ENCODE measurements at regions not wholly inside any gene's neighbourhood (a gene's known extent, or its start where the extent isn't known, plus 50 kb on each side); places are given as distances from the start of the nearest gene placed in this dataset.

DNA sequence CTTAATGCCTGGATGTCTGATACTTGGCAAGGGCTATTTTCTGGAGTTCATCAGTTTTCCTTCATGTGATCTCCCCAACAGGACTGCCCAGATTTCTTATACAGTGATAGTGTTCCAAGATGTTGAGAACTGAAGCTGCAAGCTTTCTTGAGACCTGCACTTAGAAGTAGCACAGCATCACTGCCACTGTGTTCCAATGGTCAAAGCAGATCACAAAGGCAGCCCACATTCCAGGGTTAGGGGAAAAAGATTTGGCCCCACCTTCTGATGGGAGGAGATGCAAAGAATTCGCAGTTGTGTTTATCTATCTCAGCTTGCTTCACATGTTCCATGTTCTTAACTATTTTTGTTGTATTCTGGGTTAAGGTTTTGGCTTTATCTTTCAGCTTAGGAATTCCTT, 78.2 kb downstream of the GPX5 start:
- H3K9me2 ChIP-seq (replicated peaks; ENCODE audit: insufficient read depth): no peaks in the 10 kb centered on the region
- no peaks in the 10 kb centered on the region for H4K20me1 ChIP-seq (ENCODE audit: insufficient read depth, poor library complexity, severe bottlenecking)
- H3K4me1 ChIP-seq (ENCODE audit: insufficient read depth): peaks cover 4% of the 10 kb centered on the region
- H3K36me3 ChIP-seq (replicated peaks; ENCODE audit: insufficient read depth, low read depth): no peaks in the 10 kb centered on the region
- H2AFZ ChIP-seq: no peak overlapping the region
- H3K27me3 ChIP-seq: no peaks in the 10 kb centered on the region
- H3K27ac ChIP-seq: no peak overlapping the region
- TF ChIP-seq EZH2phosphoT487 (IDR thresholded peaks at IDR 0.05; ENCODE audit: low read depth, severe bottlenecking, unreplicated experiment) (no peak), EZH2 (IDR thresholded peaks at IDR 0.05; ENCODE audit: borderline replicate concordance) (no peak)
- TF ChIP-seq, protein P1, sequence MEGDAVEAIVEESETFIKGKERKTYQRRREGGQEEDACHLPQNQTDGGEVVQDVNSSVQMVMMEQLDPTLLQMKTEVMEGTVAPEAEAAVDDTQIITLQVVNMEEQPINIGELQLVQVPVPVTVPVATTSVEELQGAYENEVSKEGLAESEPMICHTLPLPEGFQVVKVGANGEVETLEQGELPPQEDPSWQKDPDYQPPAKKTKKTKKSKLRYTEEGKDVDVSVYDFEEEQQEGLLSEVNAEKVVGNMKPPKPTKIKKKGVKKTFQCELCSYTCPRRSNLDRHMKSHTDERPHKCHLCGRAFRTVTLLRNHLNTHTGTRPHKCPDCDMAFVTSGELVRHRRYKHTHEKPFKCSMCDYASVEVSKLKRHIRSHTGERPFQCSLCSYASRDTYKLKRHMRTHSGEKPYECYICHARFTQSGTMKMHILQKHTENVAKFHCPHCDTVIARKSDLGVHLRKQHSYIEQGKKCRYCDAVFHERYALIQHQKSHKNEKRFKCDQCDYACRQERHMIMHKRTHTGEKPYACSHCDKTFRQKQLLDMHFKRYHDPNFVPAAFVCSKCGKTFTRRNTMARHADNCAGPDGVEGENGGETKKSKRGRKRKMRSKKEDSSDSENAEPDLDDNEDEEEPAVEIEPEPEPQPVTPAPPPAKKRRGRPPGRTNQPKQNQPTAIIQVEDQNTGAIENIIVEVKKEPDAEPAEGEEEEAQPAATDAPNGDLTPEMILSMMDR (IDR thresholded peaks at IDR 0.05; ENCODE audit: poor library complexity): no peak
- 55% methylated on average over 1 of the region's 1 CpG for WGBS (ENCODE audit: low lambda C conversion rate, missing lambda C conversion rate)
- H3K4me2 ChIP-seq: no peak overlapping the region
- H3K9me3 ChIP-seq (ENCODE audit: low read depth): no peaks in the 10 kb centered on the region
- no peak for DNase-seq (ENCODE audit: low spot score)
- no peaks in the 10 kb centered on the region for H3K79me2 ChIP-seq
- H3K4me3 ChIP-seq: no peak overlapping the region

DNA sequence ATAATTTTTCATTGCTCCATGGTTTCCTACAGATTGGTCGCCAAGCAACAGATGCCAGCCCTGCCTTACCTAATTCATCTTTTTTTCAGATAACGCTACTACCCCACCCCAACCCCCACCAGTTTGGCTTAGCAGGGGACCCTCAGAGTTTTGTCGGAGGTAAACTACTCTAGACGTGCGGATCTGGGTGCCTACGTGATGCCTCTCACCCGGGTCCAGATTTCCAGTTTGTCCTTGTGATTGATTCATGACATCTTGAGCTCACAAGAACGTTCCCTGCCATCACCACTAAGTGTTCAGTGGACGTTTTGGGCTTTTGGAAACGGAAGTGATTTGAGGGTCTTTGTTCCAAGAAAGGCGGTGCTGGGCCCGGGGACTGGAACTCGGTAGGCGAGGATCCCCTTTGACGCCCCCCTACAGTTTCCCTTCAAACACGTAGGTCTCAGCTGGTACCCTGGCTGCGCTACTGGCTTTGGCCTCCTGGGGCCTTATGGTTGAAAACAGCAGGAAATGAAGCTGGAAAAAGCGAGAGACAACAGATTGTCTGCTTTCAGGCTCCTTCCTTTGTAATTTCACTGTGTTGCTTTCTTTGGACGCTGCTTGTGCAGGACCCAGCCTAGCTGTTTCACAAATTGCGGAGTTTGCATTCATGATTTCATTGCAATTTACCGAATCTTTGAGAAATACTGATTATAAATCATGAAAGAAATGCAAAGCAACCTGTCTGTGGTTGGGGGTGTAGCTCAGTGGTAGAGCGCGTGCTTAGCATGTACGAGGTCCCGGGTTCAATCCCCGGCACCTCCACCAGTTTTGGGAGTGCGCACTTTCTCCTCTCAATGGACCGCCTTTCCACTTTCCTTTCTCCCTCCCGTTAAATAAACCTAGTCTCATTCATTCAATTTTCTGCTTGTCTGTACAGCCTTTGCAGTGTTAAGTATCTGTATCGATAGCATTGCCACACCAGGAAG, 81.0 kb downstream of the GPX5 start:
- DNase-seq (ENCODE audit: low spot score): peak; percentile 83
- Histone ChIP-seq H3K4me1 (ENCODE audit: insufficient read depth) (peaks cover 4% of the 10 kb centered on the region), H3K27ac (peak overlapping the region; percentile 74), H3K27me3 (no peaks in the 10 kb centered on the region), H4K20me1 (ENCODE audit: insufficient read depth, poor library complexity, severe bottlenecking) (no peaks in the 10 kb centered on the region), H3K9me2 (replicated peaks; ENCODE audit: insufficient read depth) (no peaks in the 10 kb centered on the region), H3K79me2 (no peaks in the 10 kb centered on the region), H2AFZ (peak overlapping the region; percentile 75), H3K9me3 (ENCODE audit: low read depth) (no peaks in the 10 kb centered on the region), H3K36me3 (replicated peaks; ENCODE audit: insufficient read depth, low read depth) (no peaks in the 10 kb centered on the region), H3K4me2 (peak overlapping the region; percentile 72), H3K4me3 (peak overlapping the region; percentile 54)
- TF ChIP-seq, protein P1 (IDR thresholded peaks at IDR 0.05; ENCODE audit: poor library complexity): peak; percentile 44
- no peak for TF ChIP-seq EZH2 (IDR thresholded peaks at IDR 0.05; ENCODE audit: borderline replicate concordance)
- 18% methylated on average over 30 of the region's 30 CpGs for WGBS (ENCODE audit: low lambda C conversion rate, missing lambda C conversion rate)

DNA sequence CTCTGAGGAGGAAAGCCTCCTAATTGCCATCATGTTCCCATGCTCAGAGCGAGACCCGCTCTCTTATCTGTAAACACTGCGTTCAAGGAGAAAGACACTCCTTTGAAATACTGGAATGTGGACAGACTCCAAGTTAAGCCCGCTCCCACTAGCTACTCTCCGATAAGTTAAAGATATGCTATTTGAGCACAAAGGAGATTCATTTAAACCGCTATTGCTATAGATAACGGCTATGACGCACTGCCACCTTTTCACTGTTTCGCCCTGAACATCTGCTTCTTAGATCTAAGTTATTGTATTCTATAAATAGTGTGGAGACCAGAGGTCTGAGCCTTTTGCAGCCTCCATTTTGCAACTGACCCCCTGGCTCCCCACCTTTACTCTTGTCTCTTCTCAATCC, 82.3 kb downstream of the GPX5 start:
- Histone ChIP-seq H3K27me3 (no peaks in the 10 kb centered on the region), H3K36me3 (replicated peaks; ENCODE audit: insufficient read depth, low read depth) (no peaks in the 10 kb centered on the region), H3K9me2 (replicated peaks; ENCODE audit: insufficient read depth) (no peaks in the 10 kb centered on the region), H3K4me3 (no peak overlapping the region), H3K4me1 (ENCODE audit: insufficient read depth) (peaks cover 4% of the 10 kb centered on the region), H3K9me3 (ENCODE audit: low read depth) (no peaks in the 10 kb centered on the region), H4K20me1 (ENCODE audit: insufficient read depth, poor library complexity, severe bottlenecking) (no peaks in the 10 kb centered on the region), H3K4me2 (peak overlapping the region; percentile 72), H3K27ac (no peak overlapping the region), H2AFZ (no peak overlapping the region), H3K79me2 (no peaks in the 10 kb centered on the region)
- TF ChIP-seq, protein P1 (IDR thresholded peaks at IDR 0.05; ENCODE audit: poor library complexity): no peak
- TF ChIP-seq EZH2phosphoT487 (IDR thresholded peaks at IDR 0.05; ENCODE audit: low read depth, severe bottlenecking, unreplicated experiment) (no peak), EZH2 (IDR thresholded peaks at IDR 0.05; ENCODE audit: borderline replicate concordance) (no peak)
- 20% methylated on average over 9 of the region's 9 CpGs for WGBS (ENCODE audit: low lambda C conversion rate, missing lambda C conversion rate)
- DNase-seq (ENCODE audit: low spot score): no peak

All from hepatocyte (in vitro differentiated cells).